ENCODE measurements at regions not wholly inside any gene's neighbourhood (a gene's known extent, or its start where the extent isn't known, plus 50 kb on each side); places are given as distances from the start of the nearest gene placed in this dataset.

GRCh38 chr2:237035781-237036475 lies 49.8 kb upstream of the COPS8 start:
- no peak for TF ChIP-seq CTCF (IDR thresholded peaks at IDR 0.05)
- TF ChIP-seq POLR2A (IDR thresholded peaks at IDR 0.05): no peak
- TF ChIP-seq POLR2AphosphoS5 (IDR thresholded peaks at IDR 0.05): no peak
